ENCODE measurements at regions not wholly inside any gene's neighbourhood (a gene's known extent, or its start where the extent isn't known, plus 50 kb on each side); places are given as distances from the start of the nearest gene placed in this dataset.

DNA sequence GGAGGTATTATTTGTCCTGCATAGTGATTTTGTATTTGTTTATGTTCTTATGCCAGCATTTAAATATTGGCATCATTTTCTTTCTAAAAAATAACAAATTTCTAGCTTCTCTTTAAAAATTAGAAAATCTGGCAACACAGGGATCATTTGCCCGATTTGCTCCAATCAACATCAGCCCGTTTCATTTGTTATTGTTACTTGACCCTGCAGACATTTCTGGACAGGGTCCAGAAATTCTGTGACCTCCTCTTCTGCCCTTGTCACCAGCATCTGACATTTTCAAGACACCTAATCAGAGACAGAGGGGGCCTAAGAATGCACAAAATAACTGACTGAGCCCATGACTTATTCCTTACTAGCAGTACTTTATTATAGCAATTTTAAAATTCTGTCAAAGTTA, 253.3 kb downstream of the MREG start:
- TF ChIP-seq, protein P1, sequence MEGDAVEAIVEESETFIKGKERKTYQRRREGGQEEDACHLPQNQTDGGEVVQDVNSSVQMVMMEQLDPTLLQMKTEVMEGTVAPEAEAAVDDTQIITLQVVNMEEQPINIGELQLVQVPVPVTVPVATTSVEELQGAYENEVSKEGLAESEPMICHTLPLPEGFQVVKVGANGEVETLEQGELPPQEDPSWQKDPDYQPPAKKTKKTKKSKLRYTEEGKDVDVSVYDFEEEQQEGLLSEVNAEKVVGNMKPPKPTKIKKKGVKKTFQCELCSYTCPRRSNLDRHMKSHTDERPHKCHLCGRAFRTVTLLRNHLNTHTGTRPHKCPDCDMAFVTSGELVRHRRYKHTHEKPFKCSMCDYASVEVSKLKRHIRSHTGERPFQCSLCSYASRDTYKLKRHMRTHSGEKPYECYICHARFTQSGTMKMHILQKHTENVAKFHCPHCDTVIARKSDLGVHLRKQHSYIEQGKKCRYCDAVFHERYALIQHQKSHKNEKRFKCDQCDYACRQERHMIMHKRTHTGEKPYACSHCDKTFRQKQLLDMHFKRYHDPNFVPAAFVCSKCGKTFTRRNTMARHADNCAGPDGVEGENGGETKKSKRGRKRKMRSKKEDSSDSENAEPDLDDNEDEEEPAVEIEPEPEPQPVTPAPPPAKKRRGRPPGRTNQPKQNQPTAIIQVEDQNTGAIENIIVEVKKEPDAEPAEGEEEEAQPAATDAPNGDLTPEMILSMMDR (conservative IDR thresholded peaks at IDR 0.05; ENCODE audit: low read length), result no peak
- no peak for TF ChIP-seq EZH2phosphoT487 (IDR thresholded peaks at IDR 0.05; ENCODE audit: borderline replicate concordance)
